Neural cell (in vitro differentiated cells): ENCODE measurements at regions not wholly inside any gene's neighbourhood (a gene's known extent, or its start where the extent isn't known, plus 50 kb on each side); places are given as distances from the start of the nearest gene placed in this dataset.

Source experiments
- EP300 ChIP-seq: fragments of 450-650 bp; conservative IDR thresholded peaks from 2 replicates; pipeline ENCODE4 v1.6.1; 2014; ENCODE audit warnings: antibody characterized with exemption, mild to moderate bottlenecking, moderate library complexity; ENCODE audit not compliant: poor library complexity, severe bottlenecking
- EZH2 ChIP-seq: fragments of 200-600, 300-800 bp; shearing (Covaris generic), sonication (generic); IDR thresholded peaks from 2 replicates; pipeline ENCODE4 v1.6.1; 2014; ENCODE audit warnings: antibody characterized with exemption, low read length, borderline replicate concordance, mild to moderate bottlenecking; ENCODE audit not compliant: insufficient read depth, poor library complexity, severe bottlenecking
- MXI1 ChIP-seq: fragments of 450-650 bp; conservative IDR thresholded peaks from 2 replicates; pipeline ENCODE4 v1.6.1; 2014; ENCODE audit warnings: antibody characterized with exemption, mild to moderate bottlenecking; ENCODE audit not compliant: poor library complexity, severe bottlenecking
- POLR2AphosphoS5 ChIP-seq: IDR thresholded peaks from 2 replicates; pipeline ENCODE4 v1.6.1; 2012
- RAD21 ChIP-seq: fragments of 450-650 bp; conservative IDR thresholded peaks from 2 replicates; pipeline ENCODE4 v1.6.1; 2014; ENCODE audit warnings: antibody characterized with exemption, mild to moderate bottlenecking, moderate library complexity
- SMC3 ChIP-seq: fragments of 450-650 bp; conservative IDR thresholded peaks from 2 replicates; pipeline ENCODE4 v1.6.1; 2014; ENCODE audit warnings: antibody characterized with exemption, mild to moderate bottlenecking, moderate library complexity; ENCODE audit not compliant: poor library complexity
- TAF1 ChIP-seq: IDR thresholded peaks from 2 replicates; pipeline ENCODE4 v1.6.1; 2012; ENCODE audit warnings: low read depth
- TF ChIP-seq, protein P1 (sequence below): fragments of 450-650 bp; IDR thresholded peaks from 2 replicates; pipeline ENCODE4 v1.5.1; 2014; ENCODE audit warnings: antibody characterized with exemption, mild to moderate bottlenecking, moderate library complexity; ENCODE audit not compliant: poor library complexity, severe bottlenecking
- TF ChIP-seq, protein P2 (sequence below): IDR thresholded peaks from 2 replicates; pipeline ENCODE4 v1.6.1; 2012; ENCODE audit warnings: borderline replicate concordance

DNA sequence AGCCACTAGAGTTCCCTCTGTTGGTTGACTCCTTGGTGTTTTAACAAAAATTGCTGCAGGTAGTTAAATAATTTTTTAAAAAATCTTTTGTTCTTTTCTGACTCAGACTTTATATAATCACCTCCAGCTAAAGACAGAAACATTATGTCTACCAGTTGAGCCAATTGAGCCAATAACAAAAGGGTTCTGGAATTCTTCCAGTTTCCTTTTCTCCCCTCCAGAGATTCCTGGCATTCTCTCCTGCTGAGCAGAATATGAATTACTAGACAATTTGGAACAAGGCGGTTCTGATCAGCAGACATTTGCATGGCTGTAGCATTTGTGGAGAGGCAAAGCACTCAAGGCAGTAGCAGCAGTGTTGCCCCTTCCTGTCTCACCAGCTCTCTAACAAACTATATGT lies 144.0 kb upstream of the SLC35B3 start:
- TF ChIP-seq, protein P1, sequence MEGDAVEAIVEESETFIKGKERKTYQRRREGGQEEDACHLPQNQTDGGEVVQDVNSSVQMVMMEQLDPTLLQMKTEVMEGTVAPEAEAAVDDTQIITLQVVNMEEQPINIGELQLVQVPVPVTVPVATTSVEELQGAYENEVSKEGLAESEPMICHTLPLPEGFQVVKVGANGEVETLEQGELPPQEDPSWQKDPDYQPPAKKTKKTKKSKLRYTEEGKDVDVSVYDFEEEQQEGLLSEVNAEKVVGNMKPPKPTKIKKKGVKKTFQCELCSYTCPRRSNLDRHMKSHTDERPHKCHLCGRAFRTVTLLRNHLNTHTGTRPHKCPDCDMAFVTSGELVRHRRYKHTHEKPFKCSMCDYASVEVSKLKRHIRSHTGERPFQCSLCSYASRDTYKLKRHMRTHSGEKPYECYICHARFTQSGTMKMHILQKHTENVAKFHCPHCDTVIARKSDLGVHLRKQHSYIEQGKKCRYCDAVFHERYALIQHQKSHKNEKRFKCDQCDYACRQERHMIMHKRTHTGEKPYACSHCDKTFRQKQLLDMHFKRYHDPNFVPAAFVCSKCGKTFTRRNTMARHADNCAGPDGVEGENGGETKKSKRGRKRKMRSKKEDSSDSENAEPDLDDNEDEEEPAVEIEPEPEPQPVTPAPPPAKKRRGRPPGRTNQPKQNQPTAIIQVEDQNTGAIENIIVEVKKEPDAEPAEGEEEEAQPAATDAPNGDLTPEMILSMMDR: no peak
- no peak for TF ChIP-seq POLR2AphosphoS5
- TF ChIP-seq EZH2: no peak
- TF ChIP-seq, protein P2, sequence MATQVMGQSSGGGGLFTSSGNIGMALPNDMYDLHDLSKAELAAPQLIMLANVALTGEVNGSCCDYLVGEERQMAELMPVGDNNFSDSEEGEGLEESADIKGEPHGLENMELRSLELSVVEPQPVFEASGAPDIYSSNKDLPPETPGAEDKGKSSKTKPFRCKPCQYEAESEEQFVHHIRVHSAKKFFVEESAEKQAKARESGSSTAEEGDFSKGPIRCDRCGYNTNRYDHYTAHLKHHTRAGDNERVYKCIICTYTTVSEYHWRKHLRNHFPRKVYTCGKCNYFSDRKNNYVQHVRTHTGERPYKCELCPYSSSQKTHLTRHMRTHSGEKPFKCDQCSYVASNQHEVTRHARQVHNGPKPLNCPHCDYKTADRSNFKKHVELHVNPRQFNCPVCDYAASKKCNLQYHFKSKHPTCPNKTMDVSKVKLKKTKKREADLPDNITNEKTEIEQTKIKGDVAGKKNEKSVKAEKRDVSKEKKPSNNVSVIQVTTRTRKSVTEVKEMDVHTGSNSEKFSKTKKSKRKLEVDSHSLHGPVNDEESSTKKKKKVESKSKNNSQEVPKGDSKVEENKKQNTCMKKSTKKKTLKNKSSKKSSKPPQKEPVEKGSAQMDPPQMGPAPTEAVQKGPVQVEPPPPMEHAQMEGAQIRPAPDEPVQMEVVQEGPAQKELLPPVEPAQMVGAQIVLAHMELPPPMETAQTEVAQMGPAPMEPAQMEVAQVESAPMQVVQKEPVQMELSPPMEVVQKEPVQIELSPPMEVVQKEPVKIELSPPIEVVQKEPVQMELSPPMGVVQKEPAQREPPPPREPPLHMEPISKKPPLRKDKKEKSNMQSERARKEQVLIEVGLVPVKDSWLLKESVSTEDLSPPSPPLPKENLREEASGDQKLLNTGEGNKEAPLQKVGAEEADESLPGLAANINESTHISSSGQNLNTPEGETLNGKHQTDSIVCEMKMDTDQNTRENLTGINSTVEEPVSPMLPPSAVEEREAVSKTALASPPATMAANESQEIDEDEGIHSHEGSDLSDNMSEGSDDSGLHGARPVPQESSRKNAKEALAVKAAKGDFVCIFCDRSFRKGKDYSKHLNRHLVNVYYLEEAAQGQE: no peak
- TF ChIP-seq RAD21: no peak
- no peak for TF ChIP-seq MXI1
- TF ChIP-seq EP300: no peak
- TF ChIP-seq TAF1: no peak
- TF ChIP-seq SMC3: no peak
